HG02610 (cell line): ENCODE measurements at regions not wholly inside any gene's neighbourhood (a gene's known extent, or its start where the extent isn't known, plus 50 kb on each side); places are given as distances from the start of the nearest gene placed in this dataset.
A peak's percentile ranks its signal among the peaks of the same experiment; 100 is the strongest.
"Not testable (repeated sequence)": the region's sequence is repeated elsewhere in the genome, so short reads cannot be mapped to it uniquely, and the experiment has no call there.

ENCODE experiments used
- ATAC-seq: cut with Tn5 transposase; IDR thresholded peaks from one replicate; pipeline ENCODE4 v1.9.1; 2021; ENCODE audit warnings: mild to moderate bottlenecking, moderate library complexity; ENCODE audit not compliant: unreplicated experiment

- no peak for ATAC-seq
Observed at GRCh38 chr10:83476211-83476610, 663.1 kb upstream of the GHITM start.

- no peak for ATAC-seq
Observed at GRCh38 chr10:83489161-83489560, 650.1 kb upstream of the GHITM start.

- ATAC-seq: no peak
Observed at GRCh38 chr10:83492004-83492403, 647.3 kb upstream of the GHITM start.

GRCh38 chr10:83512681-83513080 is 626.6 kb upstream of the GHITM start:
- ATAC-seq: no peak

GRCh38 chr10:83515001-83515400 is 624.3 kb upstream of the GHITM start:
- ATAC-seq: no peak

GRCh38 chr10:83516788-83517187 is 622.5 kb upstream of the GHITM start:
- ATAC-seq: no peak

- no peak for ATAC-seq
Observed at GRCh38 chr10:83517456-83517855, 621.9 kb upstream of the GHITM start.

GRCh38 chr10:83518779-83519178 is 620.5 kb upstream of the GHITM start:
- ATAC-seq: no peak

GRCh38 chr10:83520386-83520785 is 618.9 kb upstream of the GHITM start:
- ATAC-seq: not testable (repeated sequence)

GRCh38 chr10:83522456-83522855 is 616.9 kb upstream of the GHITM start:
- no peak for ATAC-seq

- ATAC-seq: no peak
Observed at GRCh38 chr10:83522881-83523386, 616.4 kb upstream of the GHITM start.

GRCh38 chr10:83527934-83528333 is 611.4 kb upstream of the GHITM start:
- ATAC-seq: no peak

GRCh38 chr10:83533290-83533689 is 606.0 kb upstream of the GHITM start:
- ATAC-seq: peak; percentile 83

- ATAC-seq: no peak
Observed at GRCh38 chr10:83536426-83536825, 602.9 kb upstream of the GHITM start.

GRCh38 chr10:83538047-83538446 is 601.3 kb upstream of the GHITM start:
- ATAC-seq: no peak

GRCh38 chr10:83539528-83540308 is 599.6 kb upstream of the GHITM start:
- ATAC-seq: peak; percentile 61

- no peak for ATAC-seq
Observed at GRCh38 chr10:83541046-83541445, 598.3 kb upstream of the GHITM start.

GRCh38 chr10:83542774-83543411 is 596.4 kb upstream of the GHITM start:
- peak; percentile 60 for ATAC-seq

- no peak for ATAC-seq
Observed at GRCh38 chr10:83543691-83544462, 595.4 kb upstream of the GHITM start.

- ATAC-seq: peak; percentile 43
Observed at GRCh38 chr10:83545901-83546391, 593.4 kb upstream of the GHITM start.

GRCh38 chr10:83551190-83551589 is 588.1 kb upstream of the GHITM start:
- ATAC-seq: not testable (repeated sequence)
